ENCODE measurements at regions not wholly inside any gene's neighbourhood (a gene's known extent, or its start where the extent isn't known, plus 50 kb on each side); places are given as distances from the start of the nearest gene placed in this dataset.

- DNase-seq (ENCODE audit: low read depth): no peak
- no peak for TF ChIP-seq CTCF (conservative IDR thresholded peaks at IDR 0.05; ENCODE audit: control insufficient read depth, insufficient read depth, low read depth, low read length)
- H3K4me3 ChIP-seq (ENCODE audit: control insufficient read depth, low read depth, low read length): no peak overlapping the region
These were observed 620.4 kb downstream of the SLC16A7 start for GRCh38 chr12:60216226-60216625.

GRCh38 chr12:60223242-60223641 is 627.4 kb downstream of the SLC16A7 start:
- no peak overlapping the region for H3K4me3 ChIP-seq (ENCODE audit: control insufficient read depth, low read depth, low read length)
- no peak for TF ChIP-seq CTCF (conservative IDR thresholded peaks at IDR 0.05; ENCODE audit: control insufficient read depth, insufficient read depth, low read depth, low read length)
- no peak for DNase-seq (ENCODE audit: low read depth)

- no peak for DNase-seq (ENCODE audit: low read depth)
- no peak for TF ChIP-seq CTCF (conservative IDR thresholded peaks at IDR 0.05; ENCODE audit: control insufficient read depth, insufficient read depth, low read depth, low read length)
- no peak overlapping the region for H3K4me3 ChIP-seq (ENCODE audit: control insufficient read depth, low read depth, low read length)
These were observed 629.6 kb downstream of the SLC16A7 start for GRCh38 chr12:60225216-60226000.

GRCh38 chr12:60227916-60228315 is 632.1 kb downstream of the SLC16A7 start:
- TF ChIP-seq CTCF (conservative IDR thresholded peaks at IDR 0.05; ENCODE audit: control insufficient read depth, insufficient read depth, low read depth, low read length): no peak
- no peak for DNase-seq (ENCODE audit: low read depth)
- H3K4me3 ChIP-seq (ENCODE audit: control insufficient read depth, low read depth, low read length): no peak overlapping the region

- no peak for TF ChIP-seq CTCF (conservative IDR thresholded peaks at IDR 0.05; ENCODE audit: control insufficient read depth, insufficient read depth, low read depth, low read length)
- no peak for DNase-seq (ENCODE audit: low read depth)
- H3K4me3 ChIP-seq (ENCODE audit: control insufficient read depth, low read depth, low read length): no peak overlapping the region
These were observed 634.2 kb downstream of the SLC16A7 start for GRCh38 chr12:60230056-60230455.

GRCh38 chr12:60231303-60231702 is 635.5 kb downstream of the SLC16A7 start:
- no peak for TF ChIP-seq CTCF (conservative IDR thresholded peaks at IDR 0.05; ENCODE audit: control insufficient read depth, insufficient read depth, low read depth, low read length)
- H3K4me3 ChIP-seq (ENCODE audit: control insufficient read depth, low read depth, low read length): no peak overlapping the region
- no peak for DNase-seq (ENCODE audit: low read depth)

Data from fibroblast of mammary gland (primary cell).